D721Med (cell line): ENCODE measurements at regions not wholly inside any gene's neighbourhood (a gene's known extent, or its start where the extent isn't known, plus 50 kb on each side); places are given as distances from the start of the nearest gene placed in this dataset.

Experiments used
- DNase-seq: peaks from one replicate; pipeline ENCODE4 v3.0.0; 2011; ENCODE audit warnings: low spot score; ENCODE audit not compliant: insufficient read length
- FAIRE-seq: peaks from 2 replicates; lab custom pipeline; 2011; peaks lifted over from hg19 to GRCh38; lab: Jason Lieb, UNC
- CTCF ChIP-seq: IDR thresholded peaks from 2 replicates; pipeline ENCODE4 v1.5.1; 2012; ENCODE audit warnings: mild to moderate bottlenecking, control low read depth; ENCODE audit not compliant: insufficient read depth; ENCODE audit errors: missing control alignments

GRCh38 chr11:122320671-122321070, 204.7 kb upstream of the BLID start:
- TF ChIP-seq CTCF, result no peak
- no peak for DNase-seq
- FAIRE-seq, result no peak

GRCh38 chr11:122319691-122320620, 203.9 kb upstream of the BLID start:
- TF ChIP-seq CTCF, result no peak
- no peak for DNase-seq
- no peak for FAIRE-seq

DNA sequence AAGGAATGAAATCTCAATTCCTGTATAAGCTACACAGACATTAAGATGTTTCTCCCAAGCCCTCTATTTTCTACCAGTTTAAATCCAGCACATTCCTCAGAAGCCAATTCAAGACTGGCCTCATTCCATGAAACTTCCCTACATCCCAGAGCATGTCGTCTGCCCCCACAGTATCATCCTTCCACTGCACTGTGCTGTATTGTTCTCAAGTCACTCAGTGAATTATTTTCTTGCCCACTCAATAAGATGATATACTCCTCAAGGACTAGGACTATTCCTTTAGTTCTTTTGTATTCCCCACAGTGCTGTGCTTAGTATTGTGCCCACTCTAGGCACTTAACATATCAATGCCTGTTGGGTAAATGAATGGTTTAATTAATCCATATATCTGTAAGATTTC, 203.1 kb upstream of the BLID start:
- FAIRE-seq (no peak), DNase-seq (no peak)
- TF ChIP-seq CTCF, result no peak

GRCh38 chr11:122317305-122317704, 201.3 kb upstream of the BLID start:
- FAIRE-seq (no peak), DNase-seq (no peak)
- no peak for TF ChIP-seq CTCF

DNA sequence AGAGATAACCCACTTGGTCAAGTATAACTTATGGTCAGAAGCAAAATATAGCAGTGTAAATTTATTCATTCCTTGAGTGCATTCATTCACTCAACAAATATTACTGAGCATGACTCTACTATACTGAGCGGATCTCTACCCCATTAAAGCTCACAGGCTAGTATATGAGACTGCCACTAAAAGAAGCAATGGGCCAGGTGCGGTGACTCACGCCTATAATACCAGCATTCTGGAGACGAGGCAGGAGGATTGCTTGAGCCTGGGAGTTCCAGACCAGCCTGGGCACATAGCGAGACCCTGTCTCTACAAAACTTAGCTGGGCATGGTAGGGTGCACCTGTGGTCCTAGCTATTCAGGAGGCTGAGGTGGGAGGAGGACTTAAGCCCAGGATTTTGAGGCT, 197.6 kb upstream of the BLID start:
- no peak for DNase-seq
- no peak for FAIRE-seq
- no peak for TF ChIP-seq CTCF

- TF ChIP-seq CTCF, result no peak
Measured at GRCh38 chr11:122311216-122311755, 195.3 kb upstream of the BLID start.

GRCh38 chr11:122310766-122311165, 194.8 kb upstream of the BLID start:
- TF ChIP-seq CTCF, result no peak
- no peak for FAIRE-seq
- DNase-seq, result no peak

More at GRCh38 chr11:122311216-122311755, 195.3 kb upstream of the BLID start:
- no peak for FAIRE-seq
- no peak for DNase-seq
